Vagina (tissue), 2 donors: ENCODE measurements at regions not wholly inside any gene's neighbourhood (a gene's known extent, or its start where the extent isn't known, plus 50 kb on each side); places are given as distances from the start of the nearest gene placed in this dataset.

Experiments used
- POLR2AphosphoS5 ChIP-seq, 2 donors: sonication (generic); formaldehyde crosslinking; IDR thresholded peaks; one replicate each; pipeline ENCODE4 v1.9.0; 2017; ENCODE audit warnings: antibody characterized with exemption in 2 of 2, mild to moderate bottlenecking in 2 of 2, low read depth in 1 of 2; ENCODE audit not compliant: insufficient read depth in 1 of 2
- TF ChIP-seq, protein P1 (sequence below), 3 experiments: fragments of 450-650 bp in 2 of 3; fragments of 200-600 bp in 1 of 3; sonication (generic) in 1 of 3; IDR thresholded peaks; one replicate each; pipeline ENCODE4 v1.5.1; 2017 to 2019; ENCODE audit warnings: antibody characterized with exemption in 3 of 3, mild to moderate bottlenecking in 2 of 3, moderate library complexity in 2 of 3

DNA sequence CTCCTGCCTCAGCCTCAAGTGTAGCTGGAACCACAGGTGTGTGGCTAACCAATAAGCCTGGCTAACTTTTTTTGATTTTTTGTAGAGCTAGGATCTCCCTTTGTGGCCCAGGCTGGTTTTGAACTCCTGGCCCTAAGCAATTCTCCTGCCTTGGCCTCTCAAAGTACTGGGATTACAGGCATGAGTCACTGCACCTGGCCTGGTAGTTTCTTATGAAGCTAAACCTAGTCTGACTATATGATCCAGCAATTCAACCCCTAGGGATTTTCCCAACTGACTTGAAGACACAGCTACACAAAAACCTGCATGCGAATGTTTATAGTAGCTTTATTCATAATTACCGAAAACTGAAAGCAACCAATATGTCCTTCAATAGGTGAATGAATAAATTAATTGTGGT lies 176.2 kb upstream of the IRX3 start:
- TF ChIP-seq, protein P1, sequence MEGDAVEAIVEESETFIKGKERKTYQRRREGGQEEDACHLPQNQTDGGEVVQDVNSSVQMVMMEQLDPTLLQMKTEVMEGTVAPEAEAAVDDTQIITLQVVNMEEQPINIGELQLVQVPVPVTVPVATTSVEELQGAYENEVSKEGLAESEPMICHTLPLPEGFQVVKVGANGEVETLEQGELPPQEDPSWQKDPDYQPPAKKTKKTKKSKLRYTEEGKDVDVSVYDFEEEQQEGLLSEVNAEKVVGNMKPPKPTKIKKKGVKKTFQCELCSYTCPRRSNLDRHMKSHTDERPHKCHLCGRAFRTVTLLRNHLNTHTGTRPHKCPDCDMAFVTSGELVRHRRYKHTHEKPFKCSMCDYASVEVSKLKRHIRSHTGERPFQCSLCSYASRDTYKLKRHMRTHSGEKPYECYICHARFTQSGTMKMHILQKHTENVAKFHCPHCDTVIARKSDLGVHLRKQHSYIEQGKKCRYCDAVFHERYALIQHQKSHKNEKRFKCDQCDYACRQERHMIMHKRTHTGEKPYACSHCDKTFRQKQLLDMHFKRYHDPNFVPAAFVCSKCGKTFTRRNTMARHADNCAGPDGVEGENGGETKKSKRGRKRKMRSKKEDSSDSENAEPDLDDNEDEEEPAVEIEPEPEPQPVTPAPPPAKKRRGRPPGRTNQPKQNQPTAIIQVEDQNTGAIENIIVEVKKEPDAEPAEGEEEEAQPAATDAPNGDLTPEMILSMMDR (IDR thresholded peaks at IDR 0.05): no peak
- no peak for TF ChIP-seq POLR2AphosphoS5 (IDR thresholded peaks at IDR 0.05; ENCODE audit: insufficient read depth in 1 of 2, low read depth in 1 of 2)
